COLO829 (cell line): ENCODE measurements at regions not wholly inside any gene's neighbourhood (a gene's known extent, or its start where the extent isn't known, plus 50 kb on each side); places are given as distances from the start of the nearest gene placed in this dataset.

Experiments used
- DNase-seq: peaks from one replicate; pipeline ENCODE4 v3.0.0; 2012; ENCODE audit warnings: low spot score

DNA sequence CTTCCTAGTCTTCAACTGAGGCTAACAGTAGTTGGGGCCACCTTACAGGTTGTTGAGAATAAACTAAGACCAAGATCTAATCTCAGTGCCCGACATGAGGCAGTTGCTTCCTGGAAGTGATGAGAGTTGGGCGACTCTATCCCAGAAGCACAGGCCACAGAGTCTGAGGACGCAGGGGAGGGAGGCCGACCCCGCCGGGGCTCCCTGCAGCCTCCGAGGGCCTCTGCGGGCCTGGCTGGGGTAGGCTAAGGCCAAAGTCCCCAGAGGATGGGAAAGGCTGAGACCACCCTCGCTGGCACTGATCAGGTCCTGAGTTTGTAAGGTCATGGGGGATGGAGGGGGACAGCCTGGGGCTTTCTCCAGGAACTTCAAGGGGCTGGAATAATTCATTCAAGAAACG is 74.0 kb downstream of the ENGASE start:
- no peak for DNase-seq

DNA sequence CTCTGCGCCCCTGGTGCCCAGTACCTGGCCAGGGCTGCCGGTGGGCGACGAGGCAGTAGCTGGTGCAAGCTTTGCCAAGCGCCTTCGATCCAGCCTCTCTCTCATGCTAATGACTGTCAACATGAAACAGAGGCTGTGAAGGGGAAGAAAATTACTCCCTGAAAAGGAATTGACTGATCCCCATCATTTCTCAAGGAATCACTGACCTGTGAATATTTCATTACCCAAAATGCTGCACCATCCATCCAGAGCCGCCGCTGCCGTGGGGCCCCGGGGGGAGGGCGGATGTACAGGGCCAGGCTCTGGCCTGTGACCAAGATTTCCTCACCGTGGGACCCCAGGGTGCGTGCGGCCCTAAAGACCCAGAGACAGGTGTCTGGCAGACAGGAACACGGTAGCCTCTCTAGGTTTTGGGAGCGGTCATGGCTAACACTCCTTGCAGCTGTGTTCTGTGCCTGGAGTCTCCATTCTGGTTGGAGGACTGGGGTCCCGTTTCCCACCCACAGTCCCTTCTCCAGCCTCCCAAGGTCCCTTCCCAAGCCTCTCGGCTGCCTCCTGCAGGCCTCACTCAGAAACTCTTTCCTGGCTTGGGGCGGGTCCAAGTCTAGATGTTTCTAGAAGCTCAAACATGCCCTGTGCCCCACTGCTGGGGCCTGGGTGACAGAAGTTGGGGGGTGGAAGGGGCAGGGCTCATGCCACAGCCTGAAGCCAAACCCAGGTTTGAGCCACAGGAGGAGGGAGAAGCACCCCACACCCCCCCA is 73.3 kb downstream of the ENGASE start:
- no peak for DNase-seq

- no peak for DNase-seq
Measured at GRCh38 chr17:79146562-79146961, 71.9 kb downstream of the ENGASE start.

GRCh38 chr17:79145548-79145947 is 70.9 kb downstream of the ENGASE start:
- DNase-seq, result no peak

GRCh38 chr17:79144133-79144532 is 69.5 kb downstream of the ENGASE start:
- no peak for DNase-seq

DNA sequence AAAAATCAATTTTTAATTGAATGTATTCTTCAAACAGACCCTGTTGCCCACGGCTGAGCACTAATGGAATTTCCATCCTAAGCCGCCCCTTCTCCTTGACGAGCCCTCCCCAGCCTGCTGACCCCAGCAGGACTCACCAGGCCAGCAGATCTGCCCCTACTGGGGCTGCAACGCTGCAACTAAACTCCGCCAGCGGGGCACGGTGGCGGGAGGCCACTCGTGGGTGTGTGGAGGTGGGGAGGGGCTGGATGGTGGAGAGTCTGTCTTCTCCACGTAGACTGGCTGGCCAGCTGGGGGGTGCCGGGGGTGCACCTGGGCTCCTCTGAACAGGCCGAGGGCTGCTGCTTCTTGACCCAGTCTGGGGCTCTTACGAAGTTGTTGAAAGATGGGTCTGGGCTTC is 67.8 kb downstream of the ENGASE start:
- DNase-seq, result no peak

- no peak for DNase-seq
Measured at GRCh38 chr17:79141578-79142355, 67.1 kb downstream of the ENGASE start.

GRCh38 chr17:79138826-79139225 is 64.2 kb downstream of the ENGASE start:
- no peak for DNase-seq

GRCh38 chr17:79137789-79138165 is 63.2 kb downstream of the ENGASE start:
- no peak for DNase-seq

DNA sequence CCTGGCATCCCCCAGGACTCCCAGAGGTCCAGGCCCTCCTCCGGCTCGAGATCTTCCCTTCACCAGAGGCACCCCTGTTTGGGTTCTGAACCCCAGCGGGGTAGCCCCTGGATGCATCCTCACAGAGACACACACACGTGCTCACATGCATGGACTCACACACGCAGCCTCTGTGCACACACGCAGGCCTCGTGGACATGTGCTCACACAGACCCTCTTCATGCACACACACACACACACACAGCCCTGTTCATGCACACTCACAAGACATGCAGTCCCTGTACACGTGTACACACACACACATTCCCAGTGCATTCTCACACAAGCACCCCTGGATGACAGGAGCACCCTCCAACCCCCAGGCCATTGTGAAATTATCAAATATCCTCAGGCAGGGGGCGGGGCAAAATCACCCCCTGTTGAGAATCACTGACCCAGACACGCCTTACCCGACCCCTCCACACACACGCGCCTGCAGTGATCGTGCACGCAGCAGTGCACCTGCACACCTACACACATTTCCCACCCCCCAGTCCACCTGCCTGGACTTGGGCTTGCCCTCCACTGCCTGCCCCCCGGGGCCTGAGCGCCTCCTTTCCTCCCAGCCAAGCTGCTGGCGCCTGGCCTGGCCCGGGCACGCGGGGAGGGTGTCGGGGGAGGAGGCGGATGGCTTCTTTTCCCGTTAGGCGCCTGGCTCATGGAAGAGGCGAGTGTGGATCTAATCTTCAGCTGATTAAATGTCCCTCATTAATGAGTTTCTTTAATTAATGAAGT is 62.6 kb downstream of the ENGASE start:
- no peak for DNase-seq

DNA sequence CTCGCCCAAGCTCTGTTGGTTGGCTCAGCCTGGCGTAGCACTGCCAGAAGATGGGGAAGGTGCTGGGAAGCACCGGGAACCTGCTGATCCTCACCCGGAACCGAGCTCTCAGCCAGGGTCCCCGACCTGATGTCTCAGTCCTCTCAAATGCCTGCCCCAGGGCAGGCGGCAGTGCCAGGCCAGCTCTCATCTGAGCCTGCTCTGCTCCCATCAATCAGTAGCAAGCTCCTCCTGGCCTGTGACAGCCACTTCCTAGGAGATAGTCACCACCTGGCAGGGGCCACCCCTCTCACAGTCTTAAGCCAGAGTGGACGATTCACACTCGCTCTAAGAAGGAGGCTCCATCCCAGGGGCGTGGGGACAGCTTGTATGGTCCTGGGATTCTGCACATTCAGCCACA is 62.0 kb downstream of the ENGASE start:
- DNase-seq, result no peak
